Retinal pigment epithelial cell (primary cell): ENCODE measurements at regions not wholly inside any gene's neighbourhood (a gene's known extent, or its start where the extent isn't known, plus 50 kb on each side); places are given as distances from the start of the nearest gene placed in this dataset.

ENCODE experiments used
- DNase-seq: peaks from one replicate; pipeline ENCODE4 v3.0.0-alpha.2; 2010; ENCODE audit warnings: low read depth
- H3K4me3 ChIP-seq: 2 replicates; pipeline ENCODE4 v1.5.1; 2011; ENCODE audit warnings: mild to moderate bottlenecking, low read length, control low read depth, moderate library complexity
- TF ChIP-seq, protein P1 (sequence below): conservative IDR thresholded peaks from 2 replicates; pipeline ENCODE4 v1.5.1; 2011; ENCODE audit warnings: low read depth, low read length, control low read depth, inconsistent platforms

DNA sequence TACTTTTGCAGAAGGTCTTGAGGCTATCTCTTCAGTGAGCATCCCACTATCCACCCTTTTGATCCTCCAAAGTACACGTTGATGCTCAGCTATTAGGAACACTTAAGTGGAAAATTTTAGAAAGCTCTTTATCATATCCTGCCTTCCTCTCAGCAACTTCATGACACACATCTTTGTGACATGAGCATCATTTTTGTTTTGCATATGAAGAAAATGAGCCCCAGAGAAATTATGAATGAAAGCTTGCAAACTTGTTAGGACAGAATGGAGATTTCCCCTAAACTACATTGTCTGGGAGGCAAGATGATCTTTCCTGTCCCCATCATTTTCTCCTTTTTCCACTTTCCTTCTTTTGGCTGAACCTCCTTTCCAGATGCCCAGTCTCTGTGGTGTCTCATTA, 239.4 kb upstream of the PIK3R1 start:
- TF ChIP-seq, protein P1, sequence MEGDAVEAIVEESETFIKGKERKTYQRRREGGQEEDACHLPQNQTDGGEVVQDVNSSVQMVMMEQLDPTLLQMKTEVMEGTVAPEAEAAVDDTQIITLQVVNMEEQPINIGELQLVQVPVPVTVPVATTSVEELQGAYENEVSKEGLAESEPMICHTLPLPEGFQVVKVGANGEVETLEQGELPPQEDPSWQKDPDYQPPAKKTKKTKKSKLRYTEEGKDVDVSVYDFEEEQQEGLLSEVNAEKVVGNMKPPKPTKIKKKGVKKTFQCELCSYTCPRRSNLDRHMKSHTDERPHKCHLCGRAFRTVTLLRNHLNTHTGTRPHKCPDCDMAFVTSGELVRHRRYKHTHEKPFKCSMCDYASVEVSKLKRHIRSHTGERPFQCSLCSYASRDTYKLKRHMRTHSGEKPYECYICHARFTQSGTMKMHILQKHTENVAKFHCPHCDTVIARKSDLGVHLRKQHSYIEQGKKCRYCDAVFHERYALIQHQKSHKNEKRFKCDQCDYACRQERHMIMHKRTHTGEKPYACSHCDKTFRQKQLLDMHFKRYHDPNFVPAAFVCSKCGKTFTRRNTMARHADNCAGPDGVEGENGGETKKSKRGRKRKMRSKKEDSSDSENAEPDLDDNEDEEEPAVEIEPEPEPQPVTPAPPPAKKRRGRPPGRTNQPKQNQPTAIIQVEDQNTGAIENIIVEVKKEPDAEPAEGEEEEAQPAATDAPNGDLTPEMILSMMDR: no peak
- no peak for DNase-seq
- H3K4me3 ChIP-seq: no peak overlapping the region

DNA sequence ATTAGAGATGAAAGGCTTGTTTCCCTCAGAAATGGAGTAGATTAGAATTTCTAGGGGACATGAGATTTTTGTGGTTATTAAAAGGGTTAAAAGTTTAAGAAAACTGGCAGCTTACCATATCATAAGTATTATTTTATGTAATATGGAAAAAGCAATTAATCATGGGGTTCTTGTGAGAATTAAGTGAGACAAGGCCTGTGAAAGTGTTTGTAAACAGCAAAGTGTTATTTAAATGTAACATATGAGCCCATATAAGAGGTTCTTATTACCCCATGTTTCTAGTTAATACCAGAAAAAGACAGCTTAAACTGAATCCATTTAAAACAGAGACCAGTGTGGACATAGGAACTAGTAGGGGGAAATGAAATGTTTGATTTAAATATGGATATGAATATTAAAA, 241.1 kb upstream of the PIK3R1 start:
- TF ChIP-seq, protein P1: no peak
- peak; percentile 54 for DNase-seq
- no peak overlapping the region for H3K4me3 ChIP-seq

DNA sequence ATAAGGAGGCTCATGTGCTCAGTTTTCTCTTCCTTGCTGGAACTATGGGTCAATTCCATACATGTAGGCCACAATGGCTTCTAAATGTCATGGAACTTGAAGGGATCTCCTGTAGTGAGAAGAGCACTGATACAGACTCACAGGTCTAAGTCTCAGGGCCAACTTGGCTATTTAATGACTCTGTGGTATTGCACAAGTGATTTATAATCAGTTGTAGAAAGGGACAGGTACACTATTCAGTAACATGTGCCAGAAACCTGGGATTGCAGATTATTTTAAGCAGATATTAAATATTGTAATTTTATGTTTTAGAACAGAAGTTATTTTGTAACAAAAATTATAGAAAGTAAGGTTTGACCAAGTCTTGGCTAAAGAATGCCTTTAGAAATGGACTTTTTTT, 241.5 kb upstream of the PIK3R1 start:
- no peak for DNase-seq
- no peak overlapping the region for H3K4me3 ChIP-seq
- TF ChIP-seq, protein P1: no peak

DNA sequence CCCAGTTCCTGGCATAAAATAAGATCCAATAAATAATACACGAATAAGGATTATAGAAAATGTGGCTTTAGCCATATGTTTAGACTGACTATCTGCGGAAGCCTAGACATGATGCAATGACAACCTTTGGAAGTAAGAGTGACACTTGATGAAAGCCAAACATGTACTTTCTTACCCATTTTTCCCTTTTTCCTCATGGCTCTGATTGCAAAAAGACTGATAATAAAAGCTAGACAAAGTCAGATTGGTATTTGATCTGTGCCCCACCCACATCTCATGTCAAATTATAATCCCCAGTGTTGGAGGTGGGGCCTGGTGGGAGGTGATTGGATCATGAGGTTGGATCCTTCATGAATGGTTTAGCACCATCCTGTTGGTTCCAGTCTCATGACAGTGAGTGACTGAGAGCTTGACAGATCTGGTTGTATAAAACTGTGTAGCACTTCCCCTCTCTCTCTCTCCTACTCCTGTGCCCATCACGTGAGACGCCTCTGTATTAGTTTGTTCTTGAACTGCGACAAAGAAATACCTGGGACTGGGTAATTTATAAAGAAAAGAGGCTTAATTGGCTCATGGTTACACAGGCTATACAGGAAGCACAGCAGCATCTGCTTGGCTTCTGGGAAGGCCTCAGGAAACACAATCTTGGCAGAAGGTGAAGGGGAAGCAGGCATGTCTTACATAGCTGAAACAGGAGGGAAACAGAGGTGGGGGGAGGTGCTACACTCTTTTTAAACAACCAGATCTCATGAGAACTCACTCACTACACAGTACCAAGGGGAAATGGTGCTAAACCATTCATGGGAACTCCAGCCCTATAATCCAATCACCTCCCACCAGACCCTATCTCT, 243.4 kb upstream of the PIK3R1 start:
- DNase-seq: no peak
- H3K4me3 ChIP-seq: no peak overlapping the region
- TF ChIP-seq, protein P1: no peak

DNA sequence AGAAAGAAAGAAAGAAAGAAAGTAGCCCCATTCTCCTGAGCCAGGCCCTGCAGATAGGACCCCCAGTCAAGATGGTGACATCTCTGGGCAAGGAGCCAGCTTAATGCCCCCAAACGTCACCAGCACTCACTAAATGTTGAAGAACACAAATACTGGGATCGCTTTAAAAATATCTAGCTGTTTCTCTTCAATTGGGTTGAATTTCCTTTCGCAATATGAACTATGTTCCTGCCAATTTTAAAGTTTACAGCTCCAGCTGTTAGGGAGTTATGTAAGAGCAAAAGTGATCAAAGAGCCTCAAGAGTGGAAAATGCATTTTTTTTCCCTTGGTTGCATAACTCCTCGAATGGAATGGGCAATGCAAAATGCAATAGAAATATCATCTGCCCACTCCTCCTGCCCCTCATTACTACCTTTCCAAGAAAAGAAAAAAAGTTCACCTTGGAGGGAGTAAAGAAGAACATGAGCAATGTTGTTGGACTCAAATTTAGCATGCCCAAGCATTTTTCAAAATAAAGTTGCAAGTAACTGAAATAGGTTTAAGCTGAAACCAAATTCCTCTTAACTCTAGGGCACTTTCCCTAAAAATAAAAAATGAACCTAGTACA, 244.2 kb upstream of the PIK3R1 start:
- DNase-seq: no peak
- no peak overlapping the region for H3K4me3 ChIP-seq
- TF ChIP-seq, protein P1: no peak

DNA sequence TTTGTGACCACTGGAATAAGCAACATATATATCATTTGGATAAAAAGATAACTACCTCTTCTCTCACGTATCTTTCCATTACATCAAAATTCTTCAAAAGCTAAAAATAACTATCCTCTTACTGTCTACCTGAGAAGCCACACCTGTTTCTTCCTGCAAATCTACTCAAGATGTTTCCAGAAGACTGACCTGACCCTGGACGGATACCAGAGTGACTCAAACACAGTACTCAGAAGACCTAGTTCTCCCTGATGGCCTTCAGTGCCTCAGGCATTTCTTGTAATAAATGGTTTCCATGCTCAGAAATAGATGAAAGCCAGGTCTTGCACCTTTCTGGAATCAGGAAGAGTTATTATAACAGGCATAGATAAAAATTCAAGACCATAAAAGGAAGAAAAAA, 245.9 kb upstream of the PIK3R1 start:
- no peak for DNase-seq
- no peak overlapping the region for H3K4me3 ChIP-seq
- TF ChIP-seq, protein P1: no peak

DNA sequence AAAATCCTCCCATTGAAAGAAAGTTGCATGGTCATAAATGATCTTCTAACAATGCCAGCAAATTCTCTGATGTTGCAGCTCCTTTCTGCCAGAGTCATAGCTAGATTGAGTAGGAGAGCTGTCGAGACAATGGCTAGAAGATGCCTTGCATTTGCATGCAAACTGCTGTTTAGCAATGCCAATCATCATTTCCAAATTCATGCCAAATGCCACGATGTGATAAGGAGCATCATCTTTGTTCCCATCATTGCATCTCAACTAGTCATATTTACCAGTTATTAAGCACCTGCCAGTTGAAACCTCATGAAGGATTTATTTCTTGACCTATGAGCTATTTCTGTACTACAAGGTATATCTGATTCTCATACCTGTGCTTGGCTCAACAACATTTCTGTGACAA, 246.4 kb upstream of the PIK3R1 start:
- TF ChIP-seq, protein P1: no peak
- H3K4me3 ChIP-seq: no peak overlapping the region
- no peak for DNase-seq
